Endothelial cell of umbilical vein (primary cell): ENCODE measurements at regions not wholly inside any gene's neighbourhood (a gene's known extent, or its start where the extent isn't known, plus 50 kb on each side); places are given as distances from the start of the nearest gene placed in this dataset.

Experiments
- BruUV-seq: library from RNA; stranded (reverse); fragments of 400-500 nt; replicated peaks from 2 replicates; lab custom pipeline; 2021; lab: Mats Ljungman, UMichigan
- CTCF ChIA-PET: fragments of 300-600, 350-600 bp; sonication (Branson Sonifier 250); formaldehyde crosslinking; loops from one replicate; lab custom pipeline; 2021; ENCODE audit warnings: antibody characterized with exemption, inconsistent platforms; lab: Charles Lee
- POLR2A ChIA-PET: fragments of 300-600, 350-600 bp; sonication (Branson Sonifier 250); formaldehyde crosslinking; loops from one replicate; lab custom pipeline; 2021; ENCODE audit warnings: antibody characterized with exemption, inconsistent platforms; lab: Charles Lee
- DNase-seq: peaks from one replicate; pipeline ENCODE4 v3.0.0-alpha.2; 2011; ENCODE audit warnings: low read depth, low spot score
- FAIRE-seq: peaks from 2 replicates; lab custom pipeline; 2011; peaks lifted over from hg19 to GRCh38; lab: Jason Lieb, UNC
- H2AFZ ChIP-seq: 2 replicates; pipeline ENCODE4 v1.6.0; 2012; ENCODE audit warnings: low read depth, low read length, control low read depth, inconsistent platforms
- H3K27ac ChIP-seq: 2 replicates; pipeline ENCODE4 v1.5.1; 2011; ENCODE audit warnings: low read depth, mild to moderate bottlenecking, control low read depth, low read length, moderate library complexity; ENCODE audit not compliant: insufficient read depth
- H3K27me3 ChIP-seq, 2 experiments: 2 replicates each; pipeline versions ENCODE4 v1.6.0 to v1.6.1; 2011; ENCODE audit warnings: low read length in 2 of 2, mixed read lengths in 1 of 2; ENCODE audit not compliant: control insufficient read depth in 2 of 2, insufficient read depth in 2 of 2
- H3K36me3 ChIP-seq, 2 experiments: 2 replicates in 1 of 2; 3 replicates in 1 of 2; pipeline ENCODE4 v1.5.1; 2011; ENCODE audit warnings: low read length in 2 of 2, mild to moderate bottlenecking in 1 of 2, moderate library complexity in 1 of 2; ENCODE audit not compliant: control insufficient read depth in 2 of 2, insufficient read depth in 2 of 2; ENCODE audit errors: extremely low read depth in 1 of 2
- H3K4me1 ChIP-seq: 3 replicates; pipeline ENCODE4 v1.5.1; 2011; ENCODE audit warnings: mild to moderate bottlenecking, low read length; ENCODE audit not compliant: control insufficient read depth, insufficient read depth; ENCODE audit errors: extremely low read depth
- H3K4me2 ChIP-seq: 2 replicates; pipeline ENCODE4 v1.6.1; 2011; ENCODE audit warnings: low read length, control low read depth, mixed read lengths; ENCODE audit not compliant: insufficient read depth
- H3K4me3 ChIP-seq, 3 experiments: fragments of 200-600 bp in 1 of 3; sonication (generic), shearing (Covaris generic) in 1 of 3; replicated peaks in 1 of 3; 2 replicates each; pipeline ENCODE4 v1.5.1; 2011 to 2016; ENCODE audit warnings: control low read depth in 3 of 3, low read length in 3 of 3, mild to moderate bottlenecking in 2 of 3, inconsistent platforms in 1 of 3, low read depth in 1 of 3, moderate library complexity in 1 of 3; ENCODE audit not compliant: insufficient read depth in 1 of 3
- H3K79me2 ChIP-seq: 2 replicates; pipeline ENCODE4 v1.6.0; 2012; ENCODE audit warnings: low read length, inconsistent platforms; ENCODE audit not compliant: control insufficient read depth, insufficient read depth
- H3K9ac ChIP-seq: replicated peaks from 2 replicates; pipeline ENCODE3; 2011; ENCODE audit warnings: low read length, control low read depth; ENCODE audit not compliant: insufficient read depth; ENCODE audit errors: extremely low read depth
- H3K9me1 ChIP-seq: replicated peaks from 3 replicates; pipeline ENCODE4 v1.6.0; 2011; ENCODE audit warnings: mild to moderate bottlenecking, low read length; ENCODE audit not compliant: control insufficient read depth, insufficient read depth; ENCODE audit errors: extremely low read depth
- H3K9me3 ChIP-seq: replicated peaks from 2 replicates; pipeline ENCODE4 v1.5.1; 2012; ENCODE audit warnings: low read length, inconsistent platforms; ENCODE audit not compliant: control insufficient read depth, insufficient read depth
- H4K20me1 ChIP-seq: replicated peaks from 2 replicates; pipeline ENCODE3; 2011; ENCODE audit warnings: mild to moderate bottlenecking, low read length; ENCODE audit not compliant: control insufficient read depth, insufficient read depth; ENCODE audit errors: extremely low read depth
- CTCF ChIP-seq, 2 donors: IDR thresholded peaks; 1 replicate in 1 of 2; 2 replicates in 1 of 2; pipeline ENCODE4 v1.5.1; 2011; ENCODE audit warnings: low read length in 2 of 2, mild to moderate bottlenecking in 2 of 2, moderate library complexity in 2 of 2, control low read depth in 1 of 2, inconsistent platforms in 1 of 2, low read depth in 1 of 2; ENCODE audit not compliant: insufficient read depth in 1 of 2; ENCODE audit errors: extremely low read depth in 1 of 2
- EZH2 ChIP-seq: IDR thresholded peaks from 2 replicates; pipeline ENCODE4 v1.6.1; 2012; ENCODE audit warnings: borderline replicate concordance, low read depth, mild to moderate bottlenecking, moderate library complexity, low read length, inconsistent platforms; ENCODE audit not compliant: severe bottlenecking
- FOS ChIP-seq: IDR thresholded peaks from 2 replicates; pipeline ENCODE4 v1.6.1; 2011; ENCODE audit warnings: mild to moderate bottlenecking, low read length, moderate library complexity, borderline replicate concordance; ENCODE audit not compliant: insufficient read depth
- GATA2 ChIP-seq: IDR thresholded peaks from 2 replicates; pipeline ENCODE4 v1.7.0; 2011; ENCODE audit warnings: low read depth, mild to moderate bottlenecking, moderate library complexity, mixed read lengths, low read length; ENCODE audit not compliant: insufficient read length, insufficient read depth
- JUN ChIP-seq: IDR thresholded peaks from 2 replicates; pipeline ENCODE4 v1.6.1; 2011; ENCODE audit warnings: borderline replicate concordance, low read depth; ENCODE audit not compliant: insufficient read length, insufficient read depth
- MAX ChIP-seq: IDR thresholded peaks from 2 replicates; pipeline ENCODE4 v1.6.1; 2011; ENCODE audit not compliant: insufficient read depth, insufficient read length
- MYC ChIP-seq: IDR thresholded peaks from one replicate; pipeline ENCODE4 v1.6.1; 2011; ENCODE audit warnings: mild to moderate bottlenecking, low read depth, low read length
- POLR2A ChIP-seq: IDR thresholded peaks from 2 replicates; pipeline ENCODE4 v1.6.1; 2012; ENCODE audit warnings: low read depth, mild to moderate bottlenecking, control low read depth, low read length
- POLR2AphosphoS5 ChIP-seq: IDR thresholded peaks from 2 replicates; pipeline ENCODE4 v1.6.1; 2012; ENCODE audit warnings: low read depth, mild to moderate bottlenecking, control low read depth, low read length, moderate library complexity; ENCODE audit not compliant: insufficient read depth
- dilution Hi-C: fragments of 300-500 bp; cut with MboI; formaldehyde crosslinking; loops from one replicate; pipeline ENCODE4 v1.15.0; 2019; ENCODE audit warnings: low sequenced_read_pairs; ENCODE audit not compliant: extremely low pct_ligation_motif_present
- intact Hi-C: fragments of 100-400 bp; cut with micrococcal nuclease; formaldehyde crosslinking; loops from one replicate; pipeline ENCODE4 v1.10.0; 2022

- H3K79me2 ChIP-seq: no peaks in the 10 kb centered on the region
- H3K4me2 ChIP-seq: no peak overlapping the region
- H3K9me1 ChIP-seq: no peaks in the 10 kb centered on the region
- no peak overlapping the region for H2AFZ ChIP-seq
- dilution Hi-C loops: no loop called here
- H3K27me3 ChIP-seq: no peaks in the 10 kb centered on the region
- no peak overlapping the region for H3K4me3 ChIP-seq
- POLR2A ChIA-PET: no interaction called here
- no peak for TF ChIP-seq POLR2A
- no peak for TF ChIP-seq MAX
- no peak for TF ChIP-seq JUN
- no peak for TF ChIP-seq EZH2
- TF ChIP-seq CTCF (IDR thresholded peaks at IDR 0.05; ENCODE audit: extremely low read depth in 1 of 2, insufficient read depth in 1 of 2, low read depth in 1 of 2, low read length in 2 of 2): no peak
- no peak for TF ChIP-seq MYC
- TF ChIP-seq GATA2: no peak
- TF ChIP-seq POLR2AphosphoS5: no peak
- TF ChIP-seq FOS: no peak
- H4K20me1 ChIP-seq: no peaks in the 10 kb centered on the region
- CTCF ChIA-PET: interaction anchor here (1.0 to 1.5 kb wide), 3 partner anchors 9 to 134 kb away, joined by 3 to 6 read pairs (median 3); no protein-coding TSS in a partner anchor
- BruUV-seq: no TSS peak
- DNase-seq (no peak), FAIRE-seq (no peak)
- no peak overlapping the region for H3K9ac ChIP-seq
- no peaks in the 10 kb centered on the region for H3K36me3 ChIP-seq
- no peaks in the 10 kb centered on the region for H3K4me1 ChIP-seq
- H3K9me3 ChIP-seq: no peaks in the 10 kb centered on the region
- intact Hi-C loops: no loop called here
- H3K27ac ChIP-seq: no peak overlapping the region
Observed at GRCh38 chr11:134940441-134941126, 528.5 kb upstream of the B3GAT1 start.
